ENCODE measurements at regions not wholly inside any gene's neighbourhood (a gene's known extent, or its start where the extent isn't known, plus 50 kb on each side); places are given as distances from the start of the nearest gene placed in this dataset.
"Not testable (repeated sequence)": the region's sequence is repeated elsewhere in the genome, so short reads cannot be mapped to it uniquely, and the experiment has no call there.

GRCh38 chr13:61107989-61108388 lies 307.7 kb downstream of the PCDH20 start:
- no peak for FAIRE-seq

GRCh38 chr13:61095885-61096284 lies 319.8 kb downstream of the PCDH20 start:
- no peak overlapping the region for H3K4me3 ChIP-seq
- FAIRE-seq (no peak), DNase-seq (no peak), ATAC-seq (no peak)
- H3K36me3 ChIP-seq = no peaks in the 10 kb centered on the region
- intact Hi-C loops (cut with DNase I) = no loop called here
- no peak overlapping the region for H3K27ac ChIP-seq
- no peaks in the 10 kb centered on the region for H3K27me3 ChIP-seq
- TF ChIP-seq CTCF (IDR thresholded peaks at IDR 0.05) = no peak
- H3K9me3 ChIP-seq = no peaks in the 10 kb centered on the region
- H3K4me1 ChIP-seq = no peaks in the 10 kb centered on the region

More at GRCh38 chr13:61107989-61108388, 307.7 kb downstream of the PCDH20 start:
- H3K4me3 ChIP-seq = no peak overlapping the region
- H3K27ac ChIP-seq = no peak overlapping the region
- H3K27me3 ChIP-seq = no peaks in the 10 kb centered on the region
- H3K9me3 ChIP-seq = no peaks in the 10 kb centered on the region
- no peaks in the 10 kb centered on the region for H3K36me3 ChIP-seq
- intact Hi-C loops (cut with DNase I) = no loop called here
- 81 to 96% methylated on average over 2 of the region's 2 CpGs for WGBS, 2 donors
- no peak for TF ChIP-seq CTCF (IDR thresholded peaks at IDR 0.05)
- DNase-seq (no peak), ATAC-seq (no peak)
- no peaks in the 10 kb centered on the region for H3K4me1 ChIP-seq

- Histone ChIP-seq H3K4me3 (no peak overlapping the region), H3K9me3 (no peaks in the 10 kb centered on the region), H3K27ac (no peak overlapping the region), H3K36me3 (no peaks in the 10 kb centered on the region), H3K27me3 (no peaks in the 10 kb centered on the region), H3K4me1 (no peaks in the 10 kb centered on the region)
- ATAC-seq = no peak
- no peak for DNase-seq
- intact Hi-C loops (cut with DNase I) = no loop called here
- FAIRE-seq = no peak
- TF ChIP-seq CTCF (IDR thresholded peaks at IDR 0.05) = no peak
Measured at GRCh38 chr13:61094865-61095264, 320.8 kb downstream of the PCDH20 start.

- 60 to 61% methylated on average over 8 of the region's 8 CpGs for WGBS, 2 donors
- H3K9me3 ChIP-seq; FAIRE-seq; H3K4me1 ChIP-seq; H3K4me3 ChIP-seq; intact Hi-C loops (cut with DNase I); H3K27ac ChIP-seq; H3K36me3 ChIP-seq; DNase-seq; ATAC-seq; H3K27me3 ChIP-seq: not testable (repeated sequence)
Measured at GRCh38 chr13:61089894-61090293, 325.8 kb downstream of the PCDH20 start.

GRCh38 chr13:61086087-61086486 lies 329.6 kb downstream of the PCDH20 start:
- Histone ChIP-seq H3K4me3 (no peak overlapping the region), H3K27ac (no peak overlapping the region), H3K4me1 (no peaks in the 10 kb centered on the region), H3K36me3 (no peaks in the 10 kb centered on the region), H3K9me3 (no peaks in the 10 kb centered on the region), H3K27me3 (peaks cover 0 to 8% (median 0%) of the 10 kb centered on the region in 4 donors)
- intact Hi-C loops (cut with DNase I) = no loop called here
- TF ChIP-seq CTCF (IDR thresholded peaks at IDR 0.05) = no peak
- DNase-seq (no peak), ATAC-seq (no peak), FAIRE-seq (no peak)
- WGBS, 2 donors = 69 to 71% methylated on average over 1 of the region's 1 CpG

- intact Hi-C loops (cut with DNase I) = no loop called here
- Histone ChIP-seq H3K27me3 (peaks cover 0 to 8% (median 0%) of the 10 kb centered on the region in 4 donors), H3K9me3 (no peaks in the 10 kb centered on the region), H3K36me3 (no peaks in the 10 kb centered on the region), H3K4me1 (no peaks in the 10 kb centered on the region), H3K27ac (no peak overlapping the region), H3K4me3 (no peak overlapping the region)
- TF ChIP-seq CTCF (IDR thresholded peaks at IDR 0.05) = no peak
- ATAC-seq = no peak
- FAIRE-seq = no peak
- DNase-seq = no peak
Measured at GRCh38 chr13:61084988-61085387, 330.7 kb downstream of the PCDH20 start.
